H1 (cell line): ENCODE measurements at regions not wholly inside any gene's neighbourhood (a gene's known extent, or its start where the extent isn't known, plus 50 kb on each side); places are given as distances from the start of the nearest gene placed in this dataset.

Source experiments
- CTCF ChIA-PET: fragments of 300-600 bp; sonication (Branson Sonifier 250); formaldehyde crosslinking; loops from one replicate; lab custom pipeline; 2021; ENCODE audit not compliant: partially characterized antibody; lab: Charles Lee
- POLR2A ChIA-PET: fragments of 300-600 bp; sonication (Branson Sonifier 250); formaldehyde crosslinking; loops from one replicate; lab custom pipeline; 2021; ENCODE audit warnings: inconsistent platforms; ENCODE audit not compliant: partially characterized antibody; lab: Charles Lee
- DNase-seq, 2 experiments: peaks; one replicate each; pipeline versions ENCODE4 v3.0.0 to v3.0.0-alpha.2; 2010 to 2022; ENCODE audit warnings: low spot score in 2 of 2, low read depth in 1 of 2, mixed read lengths in 1 of 2
- FAIRE-seq: peaks from 2 replicates; lab custom pipeline; 2011; peaks lifted over from hg19 to GRCh38; lab: Jason Lieb, UNC
- H2AFZ ChIP-seq: 2 replicates; pipeline ENCODE4 v1.8.1; 2012; ENCODE audit warnings: low read length, inconsistent platforms
- H2AK5ac ChIP-seq: 2 replicates; pipeline ENCODE4 v1.6.1; 2013; ENCODE audit warnings: low read depth, low read length
- H2BK120ac ChIP-seq: replicated peaks from 2 replicates; pipeline ENCODE3; 2013; ENCODE audit warnings: low read depth, low read length, inconsistent platforms
- H2BK12ac ChIP-seq: 2 replicates; pipeline ENCODE4 v1.6.1; 2013; ENCODE audit warnings: low read depth, low read length
- H2BK15ac ChIP-seq: 2 replicates; pipeline ENCODE4 v1.6.1; 2013; ENCODE audit warnings: low read length
- H2BK20ac ChIP-seq: 2 replicates; pipeline ENCODE4 v1.6.1; 2013; ENCODE audit warnings: low read length
- H2BK5ac ChIP-seq: 2 replicates; pipeline ENCODE4 v1.6.1; 2013; ENCODE audit warnings: low read depth, low read length
- H3K14ac ChIP-seq: 2 replicates; pipeline ENCODE4 v1.6.1; 2013; ENCODE audit warnings: inconsistent platforms; ENCODE audit not compliant: insufficient read length
- H3K18ac ChIP-seq: 2 replicates; pipeline ENCODE4 v1.6.1; 2013; ENCODE audit warnings: low read length; ENCODE audit errors: extremely low read depth
- H3K23ac ChIP-seq: 2 replicates; pipeline ENCODE4 v1.6.1; 2013; ENCODE audit warnings: inconsistent platforms; ENCODE audit not compliant: insufficient read length
- H3K23me2 ChIP-seq: 2 replicates; pipeline ENCODE4 v1.6.1; 2013; ENCODE audit warnings: low read depth, low read length
- H3K27ac ChIP-seq: 2 replicates; pipeline ENCODE4 v1.6.1; 2011; ENCODE audit warnings: low read depth, low read length, inconsistent platforms
- H3K27me3 ChIP-seq, 4 experiments: replicated peaks in 1 of 4; 1 replicate in 1 of 4; 2 replicates in 3 of 4; pipeline versions ENCODE4 v1.6.1 to v1.8.1; 2011 to 2013; ENCODE audit warnings: low read length in 3 of 4, mild to moderate bottlenecking in 3 of 4, inconsistent platforms in 2 of 4, mixed read lengths in 2 of 4, moderate library complexity in 1 of 4; ENCODE audit not compliant: control insufficient read depth in 3 of 4, insufficient read depth in 3 of 4; ENCODE audit errors: extremely low read depth in 1 of 4
- H3K36me3 ChIP-seq, 4 experiments: 2 replicates each; pipeline versions ENCODE4 v1.6.1 to v1.8.1; 2011 to 2013; ENCODE audit warnings: mild to moderate bottlenecking in 4 of 4, low read length in 3 of 4, moderate library complexity in 2 of 4, control low read depth in 1 of 4, inconsistent platforms in 1 of 4; ENCODE audit not compliant: insufficient read depth in 4 of 4, control insufficient read depth in 2 of 4
- H3K4ac ChIP-seq: replicated peaks from 2 replicates; pipeline ENCODE3; 2013; ENCODE audit warnings: low read length, low read depth, mixed read lengths, inconsistent platforms; ENCODE audit not compliant: insufficient read length
- H3K4me1 ChIP-seq, 4 experiments: replicated peaks in 1 of 4; 1 replicate in 1 of 4; 2 replicates in 3 of 4; pipeline versions ENCODE4 v1.6.1 to v1.8.1; 2011 to 2013; ENCODE audit warnings: low read length in 3 of 4, inconsistent platforms in 2 of 4, mixed read lengths in 1 of 4; ENCODE audit not compliant: insufficient read depth in 4 of 4, control insufficient read depth in 3 of 4
- H3K4me2 ChIP-seq, 2 experiments: 2 replicates each; pipeline versions ENCODE4 v1.6.1 to v1.8.1; 2011 to 2013; ENCODE audit warnings: low read depth in 2 of 2, low read length in 2 of 2, control low read depth in 1 of 2, inconsistent platforms in 1 of 2, mild to moderate bottlenecking in 1 of 2; ENCODE audit not compliant: insufficient read depth in 1 of 2
- H3K4me3 ChIP-seq, 4 experiments: fragments of 200-600, 300-600 bp in 1 of 4; sonication (generic), shearing (Covaris generic), sonication (Bioruptor Twin) in 1 of 4; 2 replicates each; pipeline versions ENCODE4 v1.5.1 to v1.8.1; 2011 to 2016; ENCODE audit warnings: low read length in 4 of 4, low read depth in 3 of 4, control low read depth in 2 of 4, inconsistent platforms in 2 of 4, mild to moderate bottlenecking in 2 of 4, mixed read lengths in 1 of 4, moderate library complexity in 1 of 4; ENCODE audit not compliant: insufficient read depth in 2 of 4; ENCODE audit errors: extremely low read depth in 1 of 4
- H3K56ac ChIP-seq: replicated peaks from 2 replicates; pipeline ENCODE3; 2013; ENCODE audit warnings: low read depth, mild to moderate bottlenecking, mixed read lengths, low read length, inconsistent platforms; ENCODE audit not compliant: insufficient read length
- H3K79me1 ChIP-seq: 2 replicates; pipeline ENCODE4 v1.6.1; 2013; ENCODE audit warnings: low read depth, low read length, control low read depth
- H3K79me2 ChIP-seq, 2 experiments: 2 replicates each; pipeline versions ENCODE4 v1.6.1 to v1.8.1; 2012 to 2013; ENCODE audit warnings: low read length in 2 of 2, mild to moderate bottlenecking in 2 of 2, inconsistent platforms in 1 of 2; ENCODE audit not compliant: insufficient read depth in 2 of 2, control insufficient read depth in 1 of 2
- H3K9ac ChIP-seq, 4 experiments: replicated peaks in 1 of 4; 1 replicate in 1 of 4; 2 replicates in 3 of 4; pipeline versions ENCODE4 v1.6.1 to v1.8.1; 2011 to 2013; ENCODE audit warnings: low read depth in 3 of 4, low read length in 3 of 4, control low read depth in 2 of 4, mild to moderate bottlenecking in 2 of 4, moderate library complexity in 2 of 4, inconsistent platforms in 1 of 4; ENCODE audit errors: extremely low read depth in 1 of 4
- H3K9me3 ChIP-seq, 2 experiments: 2 replicates each; pipeline versions ENCODE4 v1.6.1 to v1.8.1; 2012 to 2013; ENCODE audit warnings: mild to moderate bottlenecking in 2 of 2, moderate library complexity in 2 of 2, control low read depth in 1 of 2, inconsistent platforms in 1 of 2, low read depth in 1 of 2, low read length in 1 of 2, mixed read lengths in 1 of 2; ENCODE audit not compliant: insufficient read depth in 2 of 2
- H4K20me1 ChIP-seq, 2 experiments: replicated peaks in 1 of 2; 2 replicates each; pipeline versions ENCODE3 to v1.8.1; 2011 to 2013; ENCODE audit warnings: inconsistent platforms in 2 of 2, low read length in 2 of 2, mild to moderate bottlenecking in 1 of 2; ENCODE audit not compliant: insufficient read depth in 2 of 2, control insufficient read depth in 1 of 2
- H4K5ac ChIP-seq: 2 replicates; pipeline ENCODE4 v1.6.1; 2013; ENCODE audit warnings: low read length, low read depth, mixed read lengths, inconsistent platforms; ENCODE audit not compliant: insufficient read length
- H4K8ac ChIP-seq: 2 replicates; pipeline ENCODE4 v1.8.0; 2013; ENCODE audit warnings: mild to moderate bottlenecking, moderate library complexity, low read length, inconsistent platforms; ENCODE audit not compliant: insufficient read depth; ENCODE audit errors: extremely low read depth
- H4K91ac ChIP-seq: replicated peaks from 2 replicates; pipeline ENCODE3; 2013; ENCODE audit warnings: low read length, mixed read lengths, inconsistent platforms; ENCODE audit not compliant: insufficient read length
- KDM4A ChIP-seq: IDR thresholded peaks from one replicate; pipeline ENCODE4 v1.7.1; 2012; ENCODE audit warnings: low read depth, mild to moderate bottlenecking, moderate library complexity, low read length, inconsistent platforms; ENCODE audit not compliant: severe bottlenecking
- WGBS, 2 experiments: shearing (Covaris generic) in 1 of 2; methylation state at CpG; one replicate each; pipeline versions ENCODE4 v1.1.6 to v1.1.7; 2013 to 2015; ENCODE audit warnings: low lambda C conversion rate in 2 of 2, mixed read lengths in 2 of 2, inconsistent platforms in 1 of 2, low coverage in 1 of 2, missing lambda C conversion rate in 1 of 2; ENCODE audit not compliant: insufficient replicate concordance in 2 of 2, insufficient coverage in 1 of 2, insufficient read length in 1 of 2; ENCODE audit errors: extremely low coverage in 1 of 2, missing lambda C conversion rate in 1 of 2; 5-methylcytosine and 5-hydroxymethylcytosine counted together

- Histone ChIP-seq H2BK5ac (no peak overlapping the region), H3K27me3 (no peaks in the 10 kb centered on the region), H3K4me2 (no peak overlapping the region), H4K91ac (no peak overlapping the region), H3K14ac (no peak overlapping the region), H3K79me2 (no peaks in the 10 kb centered on the region), H3K4ac (no peak overlapping the region), H3K79me1 (no peaks in the 10 kb centered on the region), H3K18ac (no peak overlapping the region), H3K9ac (no peak overlapping the region), H3K27ac (no peak overlapping the region), H2AK5ac (no peak overlapping the region), H3K9me3 (0 out of 4 replicates have a peak, but pooled peaks cover 0 to 2% of the 10 kb centered on the region in 2 experiments), H2AFZ (no peak overlapping the region), H3K23me2 (no peaks in the 10 kb centered on the region; the same call in 1 of the 2 replicates), H2BK12ac (no peak overlapping the region), H3K36me3 (no peaks in the 10 kb centered on the region), H3K4me3 (no peak overlapping the region), H3K56ac (no peak overlapping the region), H2BK120ac (no peak overlapping the region), H2BK20ac (0 out of 2 replicates have a peak overlapping the region, but pooled peaks have one; percentile 15), H3K23ac (no peak overlapping the region), H3K4me1 (peaks cover 0 to 3% (median 2%) of the 10 kb centered on the region in 4 experiments; a peak in 2 of 7 replicates), H4K20me1 (no peaks in the 10 kb centered on the region), H4K5ac (no peak overlapping the region), H4K8ac (no peak overlapping the region), H2BK15ac (no peak overlapping the region)
- DNase-seq, result no peak
- 62% methylated on average over 1 of the region's 1 CpG; no CpG with 5 or more reads in 1 of the 2 experiments for WGBS, 2 experiments
- TF ChIP-seq KDM4A, result no peak
- no peak for FAIRE-seq
- ChIA-PET CTCF (interaction anchor here (0.8 to 1.5 kb wide), 3 partner anchors 9 to 554 kb away, joined by 3 to 4 read pairs (median 4); no protein-coding TSS in a partner anchor), POLR2A (no interaction called here)
These were observed 104.4 kb upstream of the PHYHIPL start for GRCh38 chr10:59072038-59072437.
